Gastrocnemius medialis (tissue), 4 donors: ENCODE measurements at regions not wholly inside any gene's neighbourhood (a gene's known extent, or its start where the extent isn't known, plus 50 kb on each side); places are given as distances from the start of the nearest gene placed in this dataset.

Experiments
- ATAC-seq, 2 donors: fragments of 150-250 bp; one replicate each; pipeline ENCODE4 v1.9.1; 2016
- DNase-seq, 2 donors: peaks; one replicate each; pipeline ENCODE4 v3.0.0-alpha.2; 2019
- H3K27ac ChIP-seq, 4 donors: fragments of 200-600 bp; sonication (generic); 1 replicate in 1 of 4; 2 replicates in 3 of 4; pipeline ENCODE4 v1.5.1; 2016 to 2018; ENCODE audit warnings: mild to moderate bottlenecking in 2 of 4, moderate library complexity in 1 of 4
- H3K27me3 ChIP-seq, 3 donors: fragments of 200-600 bp; sonication (generic) in 2 of 3; 1 replicate in 1 of 3; 2 replicates in 2 of 3; pipeline versions ENCODE4 v1.5.1 to v1.6.0; 2016 to 2019; ENCODE audit warnings: mild to moderate bottlenecking in 1 of 3, moderate library complexity in 1 of 3
- H3K36me3 ChIP-seq, 2 donors: fragments of 200-600 bp; sonication (generic) in 1 of 2; one replicate each; pipeline ENCODE4 v1.5.1; 2017 to 2018
- H3K4me1 ChIP-seq, 2 donors: fragments of 200-600 bp; sonication (generic) in 1 of 2; one replicate each; pipeline ENCODE4 v1.5.1; 2016 to 2017; ENCODE audit warnings: mild to moderate bottlenecking in 2 of 2
- H3K4me3 ChIP-seq, 4 donors: fragments of 200-600 bp; sonication (generic) in 3 of 4; 1 replicate in 1 of 4; 2 replicates in 3 of 4; pipeline ENCODE4 v1.5.1; 2016 to 2019; ENCODE audit warnings: mild to moderate bottlenecking in 2 of 4
- H3K9me3 ChIP-seq, 3 donors: fragments of 200-600 bp; sonication (generic) in 2 of 3; 1 replicate in 1 of 3; 2 replicates in 2 of 3; pipeline ENCODE4 v1.5.1; 2016 to 2019
- CTCF ChIP-seq, 5 experiments: fragments of 450-650 bp in 3 of 5; fragments of 200-600 bp in 2 of 5; sonication (generic) in 2 of 5; IDR thresholded peaks in 4 of 5; conservative IDR thresholded peaks in 1 of 5; 1 replicate in 4 of 5; 2 replicates in 1 of 5; pipeline ENCODE4 v1.5.1; 2016 to 2019; ENCODE audit warnings: antibody characterized with exemption in 5 of 5, mild to moderate bottlenecking in 3 of 5, moderate library complexity in 3 of 5
- POLR2A ChIP-seq, 2 donors: fragments of 450-650 bp; IDR thresholded peaks; one replicate each; pipeline ENCODE4 v1.6.1; 2017; ENCODE audit warnings: antibody characterized with exemption in 2 of 2, mild to moderate bottlenecking in 2 of 2, moderate library complexity in 2 of 2
- in situ Hi-C, 4 donors: fragments of 200-750 bp; cut with MboI; loops; one replicate each; pipeline versions ENCODE4 v1.15.0 to v1.8.0; 2017; ENCODE audit warnings: low sequenced_read_pairs in 4 of 4
- intact Hi-C: fragments of 100-400 bp; cut with DNase I; formaldehyde crosslinking; loops from one replicate; pipeline ENCODE4 v1.15.1; 2023; ENCODE audit warnings: low total_unique reads

DNA sequence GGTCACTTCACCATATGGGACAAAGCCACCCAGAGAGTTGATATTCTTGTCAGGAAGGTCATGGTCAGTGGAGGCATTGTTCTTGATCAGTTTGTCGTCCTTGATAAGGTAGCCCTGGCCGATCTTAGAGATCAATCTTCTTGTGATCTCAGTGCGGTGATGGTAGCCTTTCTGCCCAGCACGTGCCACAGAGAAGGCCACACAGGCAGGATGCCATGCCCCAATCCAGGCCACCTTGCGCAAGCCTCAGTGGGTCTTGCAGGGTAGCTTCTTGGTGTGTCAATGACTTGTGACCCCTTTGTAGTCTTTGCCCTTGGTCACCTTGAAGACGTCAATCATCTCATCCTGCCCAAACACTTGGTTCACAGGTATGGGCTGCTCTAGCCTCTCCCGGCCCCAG, 143.9 kb upstream of the ASB18 start:
- DNase-seq = no peak
- ATAC-seq = no peak
- in situ Hi-C loops (no loop called here), intact Hi-C loops (no loop called here)
- no peaks in the 10 kb centered on the region for H3K36me3 ChIP-seq
- no peaks in the 10 kb centered on the region for H3K4me1 ChIP-seq
- no peak overlapping the region for H3K4me3 ChIP-seq
- no peaks in the 10 kb centered on the region for H3K9me3 ChIP-seq
- no peak overlapping the region for H3K27ac ChIP-seq
- TF ChIP-seq POLR2A (IDR thresholded peaks at IDR 0.05) (no peak), CTCF (IDR thresholded peaks at IDR 0.05 in 4 of 5, conservative IDR thresholded peaks at IDR 0.05 in 1 of 5) (no peak)
- H3K27me3 ChIP-seq = no peaks in the 10 kb centered on the region

DNA sequence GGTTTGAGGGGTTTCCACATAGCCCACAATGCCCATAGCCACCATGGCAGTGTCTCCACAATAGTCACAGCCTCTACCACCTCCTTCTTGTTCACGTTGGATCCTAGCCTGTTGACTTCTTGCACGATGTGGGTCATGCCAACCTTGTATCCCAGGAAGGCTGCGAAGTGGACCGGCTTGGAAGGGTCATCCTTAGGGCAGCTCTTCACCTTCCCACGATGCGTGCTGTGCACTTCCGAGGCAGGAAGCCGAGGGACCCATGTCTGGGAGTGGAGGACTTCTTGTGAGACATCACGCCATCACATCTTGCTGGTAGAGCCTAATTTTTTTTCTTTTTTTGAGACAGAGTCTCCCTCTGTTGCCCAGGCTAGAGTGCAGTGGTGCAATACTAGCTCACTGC, 144.6 kb upstream of the ASB18 start:
- intact Hi-C loops = no loop called here
- in situ Hi-C loops = no loop called here
- DNase-seq (no peak), ATAC-seq (no peak)
- TF ChIP-seq POLR2A (IDR thresholded peaks at IDR 0.05) = no peak
- TF ChIP-seq CTCF (IDR thresholded peaks at IDR 0.05 in 4 of 5, conservative IDR thresholded peaks at IDR 0.05 in 1 of 5) = no peak
- no peak overlapping the region for H3K27ac ChIP-seq
- no peaks in the 10 kb centered on the region for H3K4me1 ChIP-seq
- H3K36me3 ChIP-seq = no peaks in the 10 kb centered on the region
- no peaks in the 10 kb centered on the region for H3K9me3 ChIP-seq
- no peaks in the 10 kb centered on the region for H3K27me3 ChIP-seq
- no peak overlapping the region for H3K4me3 ChIP-seq

DNA sequence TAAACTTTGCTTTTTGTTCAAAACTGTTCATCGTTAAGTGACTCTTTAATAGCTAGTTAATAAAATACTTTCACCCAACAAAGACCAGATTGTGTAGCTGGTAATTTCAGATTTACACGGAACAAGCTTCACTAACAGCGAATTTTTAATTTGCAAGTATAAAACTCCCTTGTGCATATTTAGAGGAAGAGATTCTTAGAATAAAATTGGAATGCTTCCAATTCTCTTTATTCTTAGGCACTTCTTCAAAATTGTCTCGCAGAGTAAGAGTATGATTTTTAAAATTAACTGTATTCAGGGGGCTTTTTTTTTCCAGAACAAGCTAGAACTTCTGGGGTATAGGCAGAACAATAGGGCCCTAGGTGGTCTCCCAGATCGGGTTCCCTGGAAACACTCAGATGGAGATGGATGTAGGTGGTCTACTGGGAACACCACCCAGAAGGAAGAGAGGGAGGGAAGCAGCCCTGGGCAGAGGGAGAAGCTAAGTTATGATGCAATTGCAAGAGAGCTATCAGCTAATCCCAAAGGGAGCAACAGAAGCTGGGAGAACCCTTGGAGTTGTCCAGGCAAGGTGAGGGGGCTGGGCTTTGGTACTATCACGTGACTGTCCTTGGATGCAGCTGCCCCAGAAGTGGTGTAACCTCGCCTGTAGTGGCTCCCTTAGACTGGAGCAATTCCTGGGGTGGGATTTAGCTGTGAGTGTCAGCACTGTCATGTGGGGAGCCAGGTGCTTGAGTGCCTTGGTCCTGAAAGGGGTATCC, 151.7 kb upstream of the ASB18 start:
- H3K27me3 ChIP-seq = peaks cover 0 to 5% (median 3%) of the 10 kb centered on the region in 3 donors
- intact Hi-C loops = no loop called here

GRCh38 chr2:236417150-236417549, 152.5 kb upstream of the ACKR3 start:
- no peaks in the 10 kb centered on the region for H3K9me3 ChIP-seq
- peaks cover 0 to 5% (median 3%) of the 10 kb centered on the region in 3 donors for H3K27me3 ChIP-seq
- H3K4me1 ChIP-seq = no peaks in the 10 kb centered on the region
- no peak overlapping the region for H3K4me3 ChIP-seq
- H3K27ac ChIP-seq = no peak overlapping the region
- ATAC-seq = no peak
- intact Hi-C loops = no loop called here
- TF ChIP-seq POLR2A (IDR thresholded peaks at IDR 0.05) = no peak
- TF ChIP-seq CTCF (IDR thresholded peaks at IDR 0.05 in 4 of 5, conservative IDR thresholded peaks at IDR 0.05 in 1 of 5) = no peak
- no peak for DNase-seq
- in situ Hi-C loops = no loop called here
- no peaks in the 10 kb centered on the region for H3K36me3 ChIP-seq

More for the DNA sequence above, 151.7 kb upstream of the ASB18 start:
- ATAC-seq = no peak
- H3K27ac ChIP-seq = no peak overlapping the region
- TF ChIP-seq CTCF (IDR thresholded peaks at IDR 0.05 in 4 of 5, conservative IDR thresholded peaks at IDR 0.05 in 1 of 5) = no peak
- no peak for TF ChIP-seq POLR2A (IDR thresholded peaks at IDR 0.05)
- in situ Hi-C loops = no loop called here
- no peaks in the 10 kb centered on the region for H3K4me1 ChIP-seq
- DNase-seq = no peak
- H3K4me3 ChIP-seq = no peak overlapping the region
- H3K9me3 ChIP-seq = no peaks in the 10 kb centered on the region
- no peaks in the 10 kb centered on the region for H3K36me3 ChIP-seq

GRCh38 chr2:236430584-236430983, 139.0 kb upstream of the ACKR3 start:
- DNase-seq (no peak), ATAC-seq (no peak)
- Histone ChIP-seq H3K27ac (no peak overlapping the region), H3K36me3 (no peaks in the 10 kb centered on the region), H3K4me1 (no peaks in the 10 kb centered on the region), H3K9me3 (no peaks in the 10 kb centered on the region), H3K4me3 (no peak overlapping the region), H3K27me3 (peaks cover 0 to 6% (median 0%) of the 10 kb centered on the region in 3 donors)
- intact Hi-C loops = no loop called here
- TF ChIP-seq POLR2A (IDR thresholded peaks at IDR 0.05) (no peak), CTCF (IDR thresholded peaks at IDR 0.05 in 4 of 5, conservative IDR thresholded peaks at IDR 0.05 in 1 of 5) (no peak)
- in situ Hi-C loops = no loop called here
